Amniotic epithelial cell (primary cell): ENCODE measurements at regions not wholly inside any gene's neighbourhood (a gene's known extent, or its start where the extent isn't known, plus 50 kb on each side); places are given as distances from the start of the nearest gene placed in this dataset.
A peak's percentile ranks its signal among the peaks of the same experiment; 100 is the strongest.
"Not testable (repeated sequence)": the region's sequence is repeated elsewhere in the genome, so short reads cannot be mapped to it uniquely, and the experiment has no call there.

Experiments
- DNase-seq: peaks from one replicate; pipeline ENCODE4 v3.0.0-alpha.2; 2010; ENCODE audit warnings: low read depth

DNA sequence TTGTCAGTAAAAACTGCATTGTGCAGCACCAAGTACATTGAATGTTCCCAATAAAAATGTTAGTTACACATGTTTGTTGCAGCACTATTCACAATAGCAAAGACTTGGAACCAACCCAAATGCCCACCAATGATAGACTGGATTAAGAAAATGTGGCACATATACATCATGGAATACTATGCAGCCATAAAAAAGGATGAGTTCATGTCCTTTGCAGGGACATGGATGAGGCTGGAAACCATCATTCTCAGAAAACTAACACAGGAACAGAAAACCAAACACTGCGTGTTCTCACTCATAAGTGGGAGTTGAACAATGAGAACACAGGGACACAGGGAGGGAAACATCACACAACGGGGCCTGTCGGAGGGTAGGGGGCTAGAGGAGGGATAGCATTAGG, 401.3 kb upstream of the NR5A2 start:
- not testable (repeated sequence) for DNase-seq

DNA sequence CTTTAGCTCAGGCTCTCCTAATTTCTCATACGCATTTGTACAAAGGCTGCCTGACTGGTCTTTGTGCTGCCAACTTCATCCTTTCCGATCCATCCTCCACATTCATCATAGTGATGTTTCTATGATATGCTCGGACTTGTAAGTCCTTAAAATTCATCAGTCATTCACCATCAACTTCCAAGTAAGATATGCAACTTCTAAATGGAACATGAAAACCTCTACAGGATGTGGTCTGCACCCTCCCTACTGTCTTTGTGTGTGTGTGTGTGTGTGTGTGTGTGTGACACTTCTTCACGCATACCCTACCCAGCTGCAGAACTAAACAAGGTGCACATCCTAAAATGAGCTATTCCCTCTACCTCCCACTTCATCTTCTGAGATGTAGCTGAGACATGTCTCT, 397.9 kb upstream of the NR5A2 start:
- DNase-seq = no peak

DNA sequence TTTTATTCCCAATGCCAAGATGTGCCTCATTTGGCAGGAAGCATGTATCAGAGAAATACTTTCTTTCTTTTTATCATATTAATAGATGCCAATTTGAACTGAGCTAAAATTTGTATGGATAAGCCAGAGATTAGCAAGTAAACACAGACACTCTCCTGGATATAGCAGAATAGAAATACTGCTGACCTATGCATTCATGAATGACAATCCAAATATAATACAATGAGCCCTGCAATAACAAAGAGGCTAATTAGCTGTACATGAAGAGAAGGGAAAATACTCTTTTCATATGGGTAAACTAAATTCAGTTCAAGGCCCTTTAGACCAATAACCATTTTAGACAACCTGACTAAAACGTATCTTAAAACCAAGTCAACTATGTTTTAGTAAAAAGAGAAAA, 388.1 kb upstream of the NR5A2 start:
- no peak for DNase-seq

DNA sequence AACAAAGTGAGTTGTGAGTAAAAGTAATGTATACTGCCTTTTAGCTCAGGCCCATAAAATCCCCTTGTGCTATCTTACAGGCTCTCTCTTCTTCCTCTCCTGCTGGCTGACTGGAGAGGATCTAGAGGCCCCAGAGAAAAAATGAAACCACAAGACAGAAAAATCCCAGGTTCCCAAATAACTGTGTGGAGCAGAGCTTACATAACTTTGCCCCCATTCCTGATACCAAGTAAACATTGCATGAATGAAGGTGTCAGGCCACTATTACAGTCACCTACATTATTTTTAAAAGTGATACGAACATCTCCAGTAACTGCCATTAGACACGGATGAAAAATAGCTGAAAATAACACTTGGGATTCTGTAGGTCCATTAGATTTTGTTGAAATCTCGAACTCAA, 386.0 kb upstream of the NR5A2 start:
- no peak for DNase-seq

DNA sequence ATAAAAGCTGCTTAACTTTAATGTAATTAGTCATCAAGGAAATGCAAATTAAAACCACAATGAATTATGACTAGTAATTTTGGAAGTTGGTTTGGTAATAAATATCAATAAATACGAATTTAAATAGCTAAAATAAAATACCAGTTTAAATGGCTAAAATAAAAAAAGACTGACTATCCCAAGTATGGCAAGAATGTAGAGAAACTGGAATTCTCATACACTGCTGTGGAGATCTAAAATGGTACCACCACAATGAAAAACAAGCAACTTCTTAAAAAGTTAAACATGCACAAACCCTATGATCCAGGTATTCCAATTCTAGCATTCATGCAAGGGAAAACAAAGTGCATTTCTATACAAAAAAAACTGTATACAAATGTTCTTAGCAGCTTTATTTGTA, 382.6 kb upstream of the NR5A2 start:
- DNase-seq = no peak

DNA sequence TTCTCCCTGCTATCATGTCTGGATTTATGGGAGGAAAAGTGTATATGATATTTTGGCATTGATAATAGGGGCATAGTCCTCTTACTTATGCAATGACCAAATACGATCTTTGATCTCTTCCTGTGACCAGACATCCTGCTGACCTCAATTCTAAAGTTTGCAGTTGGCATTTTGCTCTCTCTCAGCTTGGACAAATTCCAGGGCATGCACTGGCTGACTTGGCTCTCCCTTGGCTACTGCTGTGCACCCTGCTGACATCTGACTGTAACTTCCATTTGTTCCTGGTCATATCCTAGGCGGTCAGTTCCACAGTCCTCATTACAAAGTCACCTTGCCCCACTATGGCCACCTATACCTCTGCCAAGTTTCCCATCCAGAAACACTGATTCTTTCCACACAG, 380.7 kb upstream of the NR5A2 start:
- no peak for DNase-seq

DNA sequence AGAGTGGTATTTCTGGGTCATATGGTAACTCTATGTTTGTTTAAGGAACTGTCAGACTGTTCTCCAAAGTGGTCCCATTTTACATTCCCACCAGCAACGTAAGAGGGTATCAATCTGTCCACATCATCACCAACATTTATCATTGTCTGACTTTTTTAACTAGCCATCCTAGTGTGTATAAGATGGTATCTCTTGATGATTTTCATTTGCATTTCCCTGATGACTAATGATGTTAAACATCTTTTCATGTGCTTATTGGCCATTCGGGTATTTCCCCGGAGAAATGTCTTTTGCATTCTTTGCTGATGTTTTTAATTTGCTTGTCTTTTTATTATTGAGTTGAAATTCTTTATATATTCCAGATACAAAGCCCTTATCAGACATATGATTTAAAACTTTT, 370.1 kb upstream of the NR5A2 start:
- no peak for DNase-seq

DNA sequence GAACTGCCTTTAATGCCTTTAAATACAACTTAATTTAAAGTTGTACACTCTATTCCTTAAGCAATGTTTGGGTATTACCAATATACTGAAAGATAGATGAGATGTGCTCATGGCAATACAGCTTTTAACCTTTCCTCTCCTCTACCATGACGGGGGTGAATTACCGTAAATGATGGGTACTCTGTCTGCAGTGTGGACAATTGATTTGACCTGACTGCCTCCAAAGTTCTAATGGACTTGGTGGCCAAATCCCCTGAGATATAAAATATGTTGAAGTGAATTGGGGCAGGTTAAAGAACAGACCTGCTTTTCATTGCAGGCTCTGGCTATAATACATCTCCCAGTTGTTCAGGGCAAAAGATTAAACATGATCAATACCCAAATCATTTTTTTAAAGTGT, 367.4 kb upstream of the NR5A2 start:
- no peak for DNase-seq

DNA sequence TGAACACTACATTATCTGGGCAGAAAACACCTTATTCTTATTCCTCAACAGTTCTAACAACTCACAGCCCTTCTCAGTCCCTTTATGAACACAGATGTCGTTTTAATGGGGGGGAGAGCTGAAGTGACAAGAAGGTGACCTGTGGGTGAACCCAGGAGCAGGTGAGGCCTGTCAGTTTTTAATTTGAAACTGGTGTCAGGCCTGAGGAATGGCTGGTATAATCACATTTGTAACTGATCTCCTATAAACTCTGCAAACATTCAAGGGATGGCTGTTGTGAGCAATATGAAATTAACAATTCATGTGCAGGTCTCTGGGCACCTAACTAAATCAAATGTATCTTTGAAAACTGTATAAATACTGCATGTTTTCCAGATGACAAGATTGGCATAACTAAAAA, 362.1 kb upstream of the NR5A2 start:
- no peak for DNase-seq

DNA sequence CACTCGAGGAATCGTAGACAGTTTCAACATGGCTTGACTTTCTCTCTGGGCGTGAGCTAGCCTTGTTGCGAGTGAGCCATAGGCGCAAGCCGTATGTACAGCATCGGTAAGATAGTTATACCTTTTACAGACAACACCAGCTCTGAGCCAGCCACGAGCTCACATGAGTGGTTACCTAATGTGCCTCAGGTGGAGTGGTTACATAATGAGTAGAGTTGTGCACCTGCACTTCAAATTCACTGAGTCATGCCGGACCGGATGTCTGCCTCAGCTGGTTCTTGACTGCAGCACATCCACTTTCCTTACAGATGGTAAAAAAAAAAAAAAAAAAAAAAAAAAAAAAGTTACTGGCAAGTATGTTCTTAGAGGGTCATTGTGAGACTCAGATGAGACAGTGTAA, 360.4 kb upstream of the NR5A2 start:
- no peak for DNase-seq

DNA sequence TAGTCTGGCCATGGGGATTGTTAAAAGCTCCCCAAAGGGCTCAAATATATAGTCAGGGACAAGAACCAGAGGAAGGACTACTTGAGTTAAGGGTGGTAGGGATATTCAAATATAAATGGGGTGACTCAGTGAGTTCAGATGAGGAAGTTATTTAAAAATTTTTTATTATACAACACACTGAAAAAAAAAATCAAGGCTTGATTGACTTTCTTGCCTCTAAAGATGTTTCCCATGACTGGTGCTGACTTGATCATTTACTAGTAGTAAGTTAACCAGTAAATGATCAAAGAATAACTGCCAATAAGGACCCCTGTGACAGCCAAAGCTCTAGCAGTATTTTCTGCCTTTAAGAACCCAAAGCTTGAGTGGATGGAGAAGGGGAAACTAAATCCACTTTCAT, 357.6 kb upstream of the NR5A2 start:
- DNase-seq = no peak

DNA sequence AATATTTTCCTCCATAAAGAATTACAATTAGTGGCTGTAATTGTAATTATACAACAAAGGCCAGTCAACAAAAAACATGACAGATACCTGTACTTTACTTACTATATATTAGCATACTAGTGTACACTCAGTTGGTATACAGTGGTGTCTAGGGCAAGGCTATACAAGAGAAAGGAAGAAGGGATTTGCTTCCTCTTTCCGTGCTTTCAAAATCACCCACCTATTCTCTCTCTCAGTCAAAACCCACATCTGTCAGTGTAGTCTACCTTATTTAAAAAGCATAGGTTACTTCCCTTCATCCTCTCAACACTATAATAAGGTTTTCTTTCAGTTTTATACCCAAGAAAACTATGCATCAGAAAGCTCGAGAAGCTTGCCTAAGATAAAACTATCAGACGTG, 355.8 kb upstream of the NR5A2 start:
- no peak for DNase-seq

DNA sequence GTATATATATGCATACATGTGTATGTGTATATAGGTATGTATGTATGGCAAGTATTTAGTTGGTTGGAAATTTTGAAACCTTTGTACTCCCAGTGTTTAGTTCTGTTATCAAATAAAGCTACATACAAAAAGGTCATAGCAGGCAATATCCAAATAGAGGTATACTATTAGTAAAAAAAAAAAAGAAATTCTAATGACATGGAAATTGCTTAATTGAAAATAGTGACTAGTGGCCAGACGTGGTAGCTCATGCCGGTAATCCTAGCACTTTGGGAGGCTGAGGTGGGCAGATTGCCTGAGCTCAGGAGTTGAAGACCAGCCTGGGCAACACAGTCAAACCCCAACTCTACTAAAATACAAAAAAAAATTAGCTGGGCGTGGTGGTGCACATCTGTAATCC, 351.6 kb upstream of the NR5A2 start:
- DNase-seq = no peak

DNA sequence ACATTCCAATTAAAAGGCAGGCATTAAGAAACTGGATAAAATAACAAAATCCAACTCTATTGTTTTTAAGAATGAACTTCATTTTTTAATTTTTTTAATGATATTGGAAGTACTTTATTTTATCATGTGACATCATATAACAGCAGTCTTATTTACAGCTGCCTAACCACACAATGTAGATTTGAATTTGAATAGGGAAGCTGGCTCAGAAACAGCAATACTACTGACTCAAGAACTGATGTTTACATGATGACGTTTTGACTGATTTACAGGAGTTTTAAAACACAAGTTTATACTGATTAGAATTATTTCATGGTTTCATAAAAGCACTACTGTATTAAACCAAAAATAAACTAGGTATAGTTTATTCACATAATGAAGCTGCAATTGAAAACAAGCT, 348.7 kb upstream of the NR5A2 start:
- peak; percentile 29 for DNase-seq

DNA sequence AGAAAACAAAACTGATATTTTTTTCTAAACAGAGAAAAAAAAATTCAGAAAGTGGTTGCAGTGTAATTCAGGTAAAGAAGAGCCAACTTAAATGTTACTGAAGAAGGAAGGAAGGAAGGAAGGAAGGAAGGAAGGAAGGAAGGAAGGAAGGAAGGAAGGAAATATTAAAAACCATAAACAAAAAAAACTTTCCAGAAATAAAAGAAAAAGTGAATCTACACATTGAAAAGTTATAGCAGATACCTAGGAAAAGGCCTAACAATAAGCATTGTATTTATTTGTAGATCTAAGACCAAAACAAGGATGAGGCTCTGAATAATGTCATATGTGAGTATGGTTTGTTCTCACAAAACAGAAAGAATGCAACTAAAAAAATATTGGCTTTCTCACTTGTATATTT, 345.4 kb upstream of the NR5A2 start:
- no peak for DNase-seq

DNA sequence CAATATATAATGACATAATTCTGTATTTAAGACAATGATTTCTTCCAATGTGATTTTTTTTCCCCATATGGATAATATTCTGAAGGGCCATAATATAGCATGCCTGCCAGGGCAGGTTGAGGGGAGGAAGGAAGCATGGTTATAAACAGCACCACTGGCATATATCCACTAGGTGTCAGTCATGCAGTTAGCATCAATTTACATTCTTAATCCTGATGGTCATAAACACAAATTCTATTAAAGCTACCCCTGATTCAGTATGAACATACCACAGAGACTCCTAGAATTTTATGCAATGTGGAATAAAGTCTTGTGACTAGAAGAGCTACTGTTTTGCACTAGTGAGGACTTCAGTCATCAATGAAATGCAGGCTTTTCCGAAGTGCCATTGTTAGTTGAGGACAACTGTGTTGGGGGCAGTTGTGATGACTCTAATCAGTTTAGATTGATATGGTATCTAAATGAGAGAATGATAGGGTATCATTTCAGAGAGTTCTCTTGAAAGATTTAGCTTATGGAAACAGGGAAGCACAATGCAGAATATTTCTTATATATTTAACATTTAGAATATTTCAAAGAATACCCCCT, 342.7 kb upstream of the NR5A2 start:
- peak; percentile 83 for DNase-seq

DNA sequence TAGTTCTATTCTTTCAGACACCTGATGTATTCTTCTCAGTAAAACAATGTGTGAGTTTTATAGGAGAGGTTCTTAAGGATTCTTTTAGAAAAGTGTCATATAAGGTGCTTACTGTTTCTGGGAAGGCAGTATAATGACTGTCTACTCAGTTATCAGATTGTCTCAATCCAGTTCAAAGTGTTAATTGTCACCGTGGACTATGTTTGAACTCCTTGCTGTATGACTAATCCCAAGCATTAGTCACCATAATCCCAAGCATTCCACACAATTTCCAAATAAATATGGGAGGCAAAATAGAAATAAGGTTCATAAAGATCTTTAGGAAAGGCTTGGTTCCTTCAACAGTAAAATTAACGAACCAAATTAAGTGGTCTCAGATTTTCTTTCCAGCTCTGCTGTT, 342.1 kb upstream of the NR5A2 start:
- peak; percentile 83 for DNase-seq

DNA sequence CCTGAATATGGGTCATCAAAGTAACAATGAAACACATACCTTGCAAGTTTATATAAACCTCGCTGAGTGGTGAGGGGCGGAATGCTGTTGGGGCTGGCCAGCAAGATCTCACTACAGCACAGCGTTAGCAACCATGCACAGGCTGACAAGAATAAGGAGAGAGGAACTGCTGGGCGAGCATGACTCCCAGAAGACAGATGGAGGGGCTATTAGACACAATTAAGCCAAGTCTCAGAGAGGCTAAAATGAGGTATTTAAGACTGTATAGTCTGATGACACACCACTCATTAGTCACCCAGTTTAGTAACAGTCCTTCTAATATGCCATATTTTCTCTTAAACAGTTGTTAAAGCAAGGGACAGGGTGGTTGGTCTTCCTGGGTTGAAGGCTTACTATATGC, 340.2 kb upstream of the NR5A2 start:
- DNase-seq = peak; percentile 50

DNA sequence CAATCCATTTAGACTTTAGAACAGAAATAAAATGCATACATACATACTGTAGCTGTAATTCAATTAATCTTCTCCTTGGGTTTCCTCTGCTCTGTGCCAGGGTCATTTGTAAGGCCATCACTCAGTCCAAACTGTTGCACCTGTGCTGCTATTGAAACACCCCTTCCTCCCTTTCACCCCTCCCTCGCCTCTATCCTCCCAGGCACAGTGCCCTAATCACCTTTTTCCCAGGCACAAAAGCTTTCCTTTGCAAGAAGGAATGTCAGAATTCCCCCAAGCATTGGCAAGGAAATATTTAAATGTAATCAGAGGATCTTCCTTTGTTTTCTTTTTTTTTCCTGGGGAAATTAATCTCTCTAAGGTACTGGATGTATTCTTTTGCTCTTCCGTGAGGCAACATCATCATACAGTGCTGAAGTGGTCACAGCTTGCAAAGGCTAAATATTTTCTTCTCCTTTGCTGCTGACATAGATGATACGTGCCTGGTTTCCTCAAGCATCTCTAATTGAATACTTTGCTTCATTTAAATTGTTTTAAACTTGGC, 339.3 kb upstream of the NR5A2 start:
- DNase-seq = peak; percentile 11

DNA sequence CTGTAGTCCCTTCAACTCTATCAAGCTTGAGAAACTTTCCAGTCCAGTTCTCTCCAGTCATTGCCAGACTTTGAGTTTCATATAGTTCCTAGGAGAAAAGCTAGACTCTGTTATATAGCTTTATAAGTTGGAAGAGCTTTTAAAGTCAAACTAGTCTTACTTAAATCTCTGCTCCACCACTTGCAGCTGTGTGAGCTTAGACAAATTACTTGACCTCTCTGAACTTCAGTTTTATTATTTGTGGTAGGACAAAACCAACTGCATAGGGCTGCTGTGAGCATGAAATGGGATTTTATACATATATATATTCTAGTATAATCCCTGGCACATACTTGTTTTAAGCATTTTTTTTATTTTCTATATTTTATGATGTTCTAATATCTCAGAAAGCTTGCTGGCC, 338.7 kb upstream of the NR5A2 start:
- no peak for DNase-seq

DNA sequence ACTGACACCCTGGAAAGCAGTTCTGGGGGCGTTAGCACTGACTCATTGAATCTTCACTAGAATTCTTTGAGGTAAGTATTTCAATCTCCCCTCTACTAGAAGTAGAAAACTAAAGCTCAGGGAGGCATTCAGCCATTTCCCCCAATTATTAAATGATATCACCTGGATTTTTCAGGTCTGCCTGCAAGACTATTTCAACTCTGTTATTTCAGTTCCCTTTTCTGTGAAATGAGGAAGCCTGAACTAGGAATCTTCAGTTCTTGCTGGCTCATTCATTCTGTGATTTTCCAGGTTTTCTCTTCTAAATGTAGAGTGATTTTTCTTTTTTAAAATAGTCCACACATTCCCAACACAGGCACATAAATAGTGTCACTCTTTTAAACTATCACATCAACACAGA, 337.0 kb upstream of the NR5A2 start:
- DNase-seq = no peak

DNA sequence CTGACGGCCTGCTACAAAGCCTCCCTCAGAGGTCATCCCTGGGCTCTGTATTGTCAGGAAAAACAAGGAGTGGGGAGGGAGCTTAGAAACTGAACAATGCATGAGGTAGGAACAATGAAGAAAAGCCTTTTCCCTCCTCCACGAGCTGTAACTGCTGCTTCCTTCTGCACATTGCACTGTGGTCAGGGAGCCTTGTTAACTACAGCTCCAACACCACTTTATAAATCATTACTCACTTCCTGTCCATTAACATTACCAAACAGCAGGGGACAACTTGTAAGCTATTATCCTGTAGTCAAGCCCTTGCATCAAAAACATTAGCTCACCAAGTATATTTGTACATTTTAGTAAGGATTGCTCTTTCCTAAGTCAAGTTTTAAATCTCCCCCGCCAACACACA, 336.0 kb upstream of the NR5A2 start:
- peak; percentile 92 for DNase-seq

DNA sequence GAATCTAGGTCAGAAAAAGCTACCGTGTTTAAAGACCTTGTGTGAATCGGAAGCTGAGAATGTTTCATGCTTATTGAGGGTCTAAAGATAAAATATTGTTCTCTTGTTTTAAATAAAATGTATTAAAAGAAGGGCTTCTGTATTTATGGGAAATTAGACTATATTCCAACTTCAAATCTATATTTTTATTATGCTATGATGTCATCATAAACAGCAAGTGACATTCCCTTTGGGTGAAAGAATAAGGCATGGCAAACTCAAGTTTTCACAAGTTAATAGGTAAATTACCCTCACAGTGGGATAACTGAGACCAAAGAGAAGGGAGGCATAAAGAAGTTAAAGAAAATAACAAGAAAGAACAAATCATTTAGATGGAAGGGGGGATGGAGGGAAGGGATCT, 333.8 kb upstream of the NR5A2 start:
- no peak for DNase-seq

DNA sequence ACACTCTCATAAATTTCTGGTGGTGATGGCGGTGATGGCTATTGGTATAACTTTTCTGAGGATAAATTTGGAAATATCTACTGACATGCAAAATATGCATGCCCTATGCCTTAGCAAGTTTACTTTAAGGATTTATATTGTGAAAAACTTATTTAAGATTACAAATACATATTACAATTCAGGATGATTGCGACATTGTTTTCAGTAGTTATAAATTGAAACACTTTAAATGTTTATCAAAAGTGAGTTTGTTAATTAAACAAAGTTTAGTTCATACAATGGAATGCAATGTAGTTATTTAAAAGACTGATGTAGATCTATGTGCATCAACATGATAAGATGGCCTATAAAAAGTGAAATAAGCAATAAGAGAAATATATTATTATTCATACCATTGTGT, 331.3 kb upstream of the NR5A2 start:
- DNase-seq = no peak

DNA sequence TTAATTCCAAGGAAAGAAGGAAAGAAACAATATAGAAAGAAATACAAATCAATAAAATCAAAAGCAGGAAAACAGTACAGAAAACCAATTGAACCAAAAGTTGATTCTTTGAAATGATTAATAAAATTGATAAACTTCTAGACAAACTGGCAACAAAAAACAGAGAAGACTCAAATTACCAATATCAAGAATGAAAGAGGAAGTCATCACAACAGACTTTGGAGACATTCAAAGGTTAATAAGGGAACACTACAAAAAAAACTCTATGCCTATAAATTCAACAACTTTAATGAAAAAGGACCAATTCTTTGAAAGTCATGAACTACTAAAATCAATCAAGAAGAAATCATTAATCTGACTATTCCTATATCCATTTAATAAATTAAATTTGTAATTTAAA, 329.3 kb upstream of the NR5A2 start:
- DNase-seq = no peak
